ENCODE measurements at regions not wholly inside any gene's neighbourhood (a gene's known extent, or its start where the extent isn't known, plus 50 kb on each side); places are given as distances from the start of the nearest gene placed in this dataset.

DNA sequence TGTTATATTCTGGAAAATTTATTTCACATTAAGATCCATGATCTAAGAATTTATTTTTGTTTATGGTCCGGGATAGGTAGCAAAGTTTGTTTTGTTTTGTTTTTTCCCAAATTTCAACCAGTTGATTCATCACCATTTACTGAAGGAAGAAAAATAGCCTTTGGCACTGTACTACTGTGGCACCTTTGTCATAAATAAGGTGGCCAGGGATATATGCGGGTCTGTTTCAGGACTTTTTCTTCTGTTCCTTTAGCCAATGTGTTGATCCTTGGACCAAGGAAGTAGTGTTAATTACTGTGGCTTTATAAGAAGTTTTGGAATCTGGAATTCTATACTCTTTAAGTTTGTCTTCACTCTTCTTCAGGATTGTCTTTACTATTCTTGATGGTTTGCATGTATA, 171.7 kb downstream of the FAXC start:
- TF ChIP-seq, protein P1, sequence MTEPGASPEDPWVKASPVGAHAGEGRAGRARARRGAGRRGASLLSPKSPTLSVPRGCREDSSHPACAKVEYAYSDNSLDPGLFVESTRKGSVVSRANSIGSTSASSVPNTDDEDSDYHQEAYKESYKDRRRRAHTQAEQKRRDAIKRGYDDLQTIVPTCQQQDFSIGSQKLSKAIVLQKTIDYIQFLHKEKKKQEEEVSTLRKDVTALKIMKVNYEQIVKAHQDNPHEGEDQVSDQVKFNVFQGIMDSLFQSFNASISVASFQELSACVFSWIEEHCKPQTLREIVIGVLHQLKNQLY (CRISPR knock-in tag; IDR thresholded peaks at IDR 0.05) = no peak
- no peak for TF ChIP-seq HNF4G (IDR thresholded peaks at IDR 0.05; ENCODE audit: borderline replicate concordance, low read depth, low read length)
- no peak for TF ChIP-seq HNF4G (CRISPR knock-in tag; IDR thresholded peaks at IDR 0.05; ENCODE audit: borderline replicate concordance, low read depth)
